Upper lobe of right lung (tissue), 1 donor: ENCODE measurements at regions not wholly inside any gene's neighbourhood (a gene's known extent, or its start where the extent isn't known, plus 50 kb on each side); places are given as distances from the start of the nearest gene placed in this dataset.
A peak's percentile ranks its signal among the peaks of the same experiment; 100 is the strongest.

Experiments
- ATAC-seq: fragments of 200-7000 bp; cut with Tn5 transposase; one replicate; pipeline ENCODE4 v1.9.1; 2020; ENCODE audit warnings: mild to moderate bottlenecking, moderate library complexity
- DNase-seq: peaks from one replicate; pipeline ENCODE4 v3.0.0-alpha.2; 2020
- H3K27ac ChIP-seq: fragments of 200-600 bp; one replicate; pipeline ENCODE4 v1.8.0; 2022
- H3K27me3 ChIP-seq: fragments of 200-600 bp; one replicate; pipeline ENCODE4 v1.8.0; 2022; ENCODE audit warnings: mild to moderate bottlenecking
- H3K36me3 ChIP-seq: fragments of 200-600 bp; one replicate; pipeline ENCODE4 v1.8.0; 2022
- H3K4me1 ChIP-seq: fragments of 200-600 bp; one replicate; pipeline ENCODE4 v1.8.0; 2022
- H3K4me3 ChIP-seq: fragments of 200-600 bp; one replicate; pipeline ENCODE4 v1.8.0; 2022; ENCODE audit warnings: mild to moderate bottlenecking
- H3K9me3 ChIP-seq: fragments of 200-600 bp; one replicate; pipeline ENCODE4 v1.8.0; 2022
- CTCF ChIP-seq: fragments of 200-600 bp; IDR thresholded peaks from one replicate; pipeline ENCODE4 v1.8.0; 2022; ENCODE audit warnings: antibody characterized with exemption
- intact Hi-C: fragments of 100-400 bp; cut with DNase I; formaldehyde crosslinking; loops from one replicate; pipeline ENCODE4 v1.11.0; 2022
- donor health status: DM: no; HTN: yes; CAD: no; lungs with severe emphysema.

GRCh38 chr13:31049083-31049482, 112.6 kb downstream of the HSPH1 start:
- no peak for TF ChIP-seq CTCF
- Histone ChIP-seq H3K27ac (no peak overlapping the region), H3K27me3 (no peaks in the 10 kb centered on the region), H3K4me3 (no peak overlapping the region), H3K9me3 (no peaks in the 10 kb centered on the region), H3K4me1 (peaks cover 23% of the 10 kb centered on the region), H3K36me3 (no peaks in the 10 kb centered on the region)
- ATAC-seq = no peak
- no peak for DNase-seq
- intact Hi-C loops = no loop called here

- Histone ChIP-seq H3K4me1 (peaks cover 23% of the 10 kb centered on the region), H3K27me3 (no peaks in the 10 kb centered on the region), H3K36me3 (no peaks in the 10 kb centered on the region), H3K27ac (no peak overlapping the region), H3K9me3 (no peaks in the 10 kb centered on the region), H3K4me3 (no peak overlapping the region)
- TF ChIP-seq CTCF = no peak
- intact Hi-C loops = no loop called here
- ATAC-seq (no peak), DNase-seq (no peak)
Measured at GRCh38 chr13:31048521-31048920, 113.2 kb downstream of the HSPH1 start.

- DNase-seq (no peak), ATAC-seq (no peak)
- H3K9me3 ChIP-seq = no peaks in the 10 kb centered on the region
- H3K27ac ChIP-seq = peak overlapping the region; percentile 73
- no peak for TF ChIP-seq CTCF
- H3K4me3 ChIP-seq = no peak overlapping the region
- peaks cover 23% of the 10 kb centered on the region for H3K4me1 ChIP-seq
- no peaks in the 10 kb centered on the region for H3K36me3 ChIP-seq
- no peaks in the 10 kb centered on the region for H3K27me3 ChIP-seq
- intact Hi-C loops = no loop called here
Measured at GRCh38 chr13:31046711-31047279, 114.3 kb downstream of the TEX26 start.

GRCh38 chr13:31045286-31046081, 113.0 kb downstream of the TEX26 start:
- no peaks in the 10 kb centered on the region for H3K36me3 ChIP-seq
- H3K4me3 ChIP-seq = no peak overlapping the region
- DNase-seq (peak; percentile 90), ATAC-seq (peak; percentile 92)
- H3K9me3 ChIP-seq = no peaks in the 10 kb centered on the region
- peak overlapping the region; percentile 77 for H3K27ac ChIP-seq
- TF ChIP-seq CTCF = no peak
- H3K4me1 ChIP-seq = peaks cover 23% of the 10 kb centered on the region
- no peaks in the 10 kb centered on the region for H3K27me3 ChIP-seq
- intact Hi-C loops = no loop called here

GRCh38 chr13:31044364-31045285, 112.2 kb downstream of the TEX26 start:
- H3K27me3 ChIP-seq = no peaks in the 10 kb centered on the region
- TF ChIP-seq CTCF = peak; percentile 96
- H3K4me1 ChIP-seq = peaks cover 23% of the 10 kb centered on the region
- H3K36me3 ChIP-seq = no peaks in the 10 kb centered on the region
- H3K9me3 ChIP-seq = no peaks in the 10 kb centered on the region
- DNase-seq = peak; percentile 88
- peak; percentile 89 for ATAC-seq
- H3K4me3 ChIP-seq = no peak overlapping the region
- intact Hi-C loops = no loop called here
- peak overlapping the region; percentile 77 for H3K27ac ChIP-seq
